GM20000 (cell line): ENCODE measurements at regions not wholly inside any gene's neighbourhood (a gene's known extent, or its start where the extent isn't known, plus 50 kb on each side); places are given as distances from the start of the nearest gene placed in this dataset.

Experiments
- DNase-seq: peaks from one replicate; pipeline ENCODE4 v3.0.0; 2012; ENCODE audit warnings: low spot score
- CTCF ChIP-seq: IDR thresholded peaks from 2 replicates; pipeline ENCODE4 v1.5.1; 2012; ENCODE audit warnings: mild to moderate bottlenecking, control low read depth; ENCODE audit errors: extremely low read depth, missing control alignments

GRCh38 chr9:13613296-13613695 lies 333.8 kb upstream of the MPDZ start:
- no peak for DNase-seq

GRCh38 chr9:13608451-13608850 lies 329.0 kb upstream of the MPDZ start:
- no peak for TF ChIP-seq CTCF
- no peak for DNase-seq

More at GRCh38 chr9:13613296-13613695, 333.8 kb upstream of the MPDZ start:
- no peak for TF ChIP-seq CTCF

- no peak for TF ChIP-seq CTCF
Measured at GRCh38 chr9:13607481-13608441, 328.3 kb upstream of the MPDZ start.

GRCh38 chr9:13606586-13606985 lies 327.1 kb upstream of the MPDZ start:
- DNase-seq = no peak
- no peak for TF ChIP-seq CTCF

More at GRCh38 chr9:13607481-13608441, 328.3 kb upstream of the MPDZ start:
- no peak for DNase-seq

- DNase-seq = no peak
- no peak for TF ChIP-seq CTCF
Measured at GRCh38 chr9:13603921-13604320, 324.4 kb upstream of the MPDZ start.

- TF ChIP-seq CTCF = no peak
Measured at GRCh38 chr9:13598738-13599137, 319.2 kb upstream of the MPDZ start.

GRCh38 chr9:13597427-13597826 lies 317.9 kb upstream of the MPDZ start:
- no peak for TF ChIP-seq CTCF
- DNase-seq = no peak

More at GRCh38 chr9:13598738-13599137, 319.2 kb upstream of the MPDZ start:
- DNase-seq = no peak
